H1 (cell line): ENCODE measurements at regions not wholly inside any gene's neighbourhood (a gene's known extent, or its start where the extent isn't known, plus 50 kb on each side); places are given as distances from the start of the nearest gene placed in this dataset.

Experiments
- CTCF ChIA-PET: fragments of 300-600 bp; sonication (Branson Sonifier 250); formaldehyde crosslinking; loops from one replicate; lab custom pipeline; 2021; ENCODE audit not compliant: partially characterized antibody; lab: Charles Lee
- POLR2A ChIA-PET: fragments of 300-600 bp; sonication (Branson Sonifier 250); formaldehyde crosslinking; loops from one replicate; lab custom pipeline; 2021; ENCODE audit warnings: inconsistent platforms; ENCODE audit not compliant: partially characterized antibody; lab: Charles Lee
- DNase-seq, 2 experiments: peaks; one replicate each; pipeline versions ENCODE4 v3.0.0 to v3.0.0-alpha.2; 2010 to 2022; ENCODE audit warnings: low spot score in 2 of 2, low read depth in 1 of 2, mixed read lengths in 1 of 2
- FAIRE-seq: peaks from 2 replicates; lab custom pipeline; 2011; peaks lifted over from hg19 to GRCh38; lab: Jason Lieb, UNC
- H2AFZ ChIP-seq: 2 replicates; pipeline ENCODE4 v1.8.1; 2012; ENCODE audit warnings: low read length, inconsistent platforms
- H2AK5ac ChIP-seq: 2 replicates; pipeline ENCODE4 v1.6.1; 2013; ENCODE audit warnings: low read depth, low read length
- H2BK120ac ChIP-seq: replicated peaks from 2 replicates; pipeline ENCODE3; 2013; ENCODE audit warnings: low read depth, low read length, inconsistent platforms
- H2BK12ac ChIP-seq: 2 replicates; pipeline ENCODE4 v1.6.1; 2013; ENCODE audit warnings: low read depth, low read length
- H2BK15ac ChIP-seq: 2 replicates; pipeline ENCODE4 v1.6.1; 2013; ENCODE audit warnings: low read length
- H2BK20ac ChIP-seq: 2 replicates; pipeline ENCODE4 v1.6.1; 2013; ENCODE audit warnings: low read length
- H2BK5ac ChIP-seq: 2 replicates; pipeline ENCODE4 v1.6.1; 2013; ENCODE audit warnings: low read depth, low read length
- H3K14ac ChIP-seq: 2 replicates; pipeline ENCODE4 v1.6.1; 2013; ENCODE audit warnings: inconsistent platforms; ENCODE audit not compliant: insufficient read length
- H3K18ac ChIP-seq: 2 replicates; pipeline ENCODE4 v1.6.1; 2013; ENCODE audit warnings: low read length; ENCODE audit errors: extremely low read depth
- H3K23ac ChIP-seq: 2 replicates; pipeline ENCODE4 v1.6.1; 2013; ENCODE audit warnings: inconsistent platforms; ENCODE audit not compliant: insufficient read length
- H3K23me2 ChIP-seq: 2 replicates; pipeline ENCODE4 v1.6.1; 2013; ENCODE audit warnings: low read depth, low read length
- H3K27ac ChIP-seq: 2 replicates; pipeline ENCODE4 v1.6.1; 2011; ENCODE audit warnings: low read depth, low read length, inconsistent platforms
- H3K27me3 ChIP-seq, 4 experiments: replicated peaks in 1 of 4; 1 replicate in 1 of 4; 2 replicates in 3 of 4; pipeline versions ENCODE4 v1.6.1 to v1.8.1; 2011 to 2013; ENCODE audit warnings: low read length in 3 of 4, mild to moderate bottlenecking in 3 of 4, inconsistent platforms in 2 of 4, mixed read lengths in 2 of 4, moderate library complexity in 1 of 4; ENCODE audit not compliant: control insufficient read depth in 3 of 4, insufficient read depth in 3 of 4; ENCODE audit errors: extremely low read depth in 1 of 4
- H3K36me3 ChIP-seq, 4 experiments: 2 replicates each; pipeline versions ENCODE4 v1.6.1 to v1.8.1; 2011 to 2013; ENCODE audit warnings: mild to moderate bottlenecking in 4 of 4, low read length in 3 of 4, moderate library complexity in 2 of 4, control low read depth in 1 of 4, inconsistent platforms in 1 of 4; ENCODE audit not compliant: insufficient read depth in 4 of 4, control insufficient read depth in 2 of 4
- H3K4ac ChIP-seq: replicated peaks from 2 replicates; pipeline ENCODE3; 2013; ENCODE audit warnings: low read length, low read depth, mixed read lengths, inconsistent platforms; ENCODE audit not compliant: insufficient read length
- H3K4me1 ChIP-seq, 4 experiments: replicated peaks in 1 of 4; 1 replicate in 1 of 4; 2 replicates in 3 of 4; pipeline versions ENCODE4 v1.6.1 to v1.8.1; 2011 to 2013; ENCODE audit warnings: low read length in 3 of 4, inconsistent platforms in 2 of 4, mixed read lengths in 1 of 4; ENCODE audit not compliant: insufficient read depth in 4 of 4, control insufficient read depth in 3 of 4
- H3K4me2 ChIP-seq, 2 experiments: 2 replicates each; pipeline versions ENCODE4 v1.6.1 to v1.8.1; 2011 to 2013; ENCODE audit warnings: low read depth in 2 of 2, low read length in 2 of 2, control low read depth in 1 of 2, inconsistent platforms in 1 of 2, mild to moderate bottlenecking in 1 of 2; ENCODE audit not compliant: insufficient read depth in 1 of 2
- H3K4me3 ChIP-seq, 4 experiments: fragments of 200-600, 300-600 bp in 1 of 4; sonication (generic), shearing (Covaris generic), sonication (Bioruptor Twin) in 1 of 4; 2 replicates each; pipeline versions ENCODE4 v1.5.1 to v1.8.1; 2011 to 2016; ENCODE audit warnings: low read length in 4 of 4, low read depth in 3 of 4, control low read depth in 2 of 4, inconsistent platforms in 2 of 4, mild to moderate bottlenecking in 2 of 4, mixed read lengths in 1 of 4, moderate library complexity in 1 of 4; ENCODE audit not compliant: insufficient read depth in 2 of 4; ENCODE audit errors: extremely low read depth in 1 of 4
- H3K56ac ChIP-seq: replicated peaks from 2 replicates; pipeline ENCODE3; 2013; ENCODE audit warnings: low read depth, mild to moderate bottlenecking, mixed read lengths, low read length, inconsistent platforms; ENCODE audit not compliant: insufficient read length
- H3K79me1 ChIP-seq: 2 replicates; pipeline ENCODE4 v1.6.1; 2013; ENCODE audit warnings: low read depth, low read length, control low read depth
- H3K79me2 ChIP-seq, 2 experiments: 2 replicates each; pipeline versions ENCODE4 v1.6.1 to v1.8.1; 2012 to 2013; ENCODE audit warnings: low read length in 2 of 2, mild to moderate bottlenecking in 2 of 2, inconsistent platforms in 1 of 2; ENCODE audit not compliant: insufficient read depth in 2 of 2, control insufficient read depth in 1 of 2
- H3K9ac ChIP-seq, 4 experiments: replicated peaks in 1 of 4; 1 replicate in 1 of 4; 2 replicates in 3 of 4; pipeline versions ENCODE4 v1.6.1 to v1.8.1; 2011 to 2013; ENCODE audit warnings: low read depth in 3 of 4, low read length in 3 of 4, control low read depth in 2 of 4, mild to moderate bottlenecking in 2 of 4, moderate library complexity in 2 of 4, inconsistent platforms in 1 of 4; ENCODE audit errors: extremely low read depth in 1 of 4
- H3K9me3 ChIP-seq, 2 experiments: 2 replicates each; pipeline versions ENCODE4 v1.6.1 to v1.8.1; 2012 to 2013; ENCODE audit warnings: mild to moderate bottlenecking in 2 of 2, moderate library complexity in 2 of 2, control low read depth in 1 of 2, inconsistent platforms in 1 of 2, low read depth in 1 of 2, low read length in 1 of 2, mixed read lengths in 1 of 2; ENCODE audit not compliant: insufficient read depth in 2 of 2
- H4K20me1 ChIP-seq, 2 experiments: replicated peaks in 1 of 2; 2 replicates each; pipeline versions ENCODE3 to v1.8.1; 2011 to 2013; ENCODE audit warnings: inconsistent platforms in 2 of 2, low read length in 2 of 2, mild to moderate bottlenecking in 1 of 2; ENCODE audit not compliant: insufficient read depth in 2 of 2, control insufficient read depth in 1 of 2
- H4K5ac ChIP-seq: 2 replicates; pipeline ENCODE4 v1.6.1; 2013; ENCODE audit warnings: low read length, low read depth, mixed read lengths, inconsistent platforms; ENCODE audit not compliant: insufficient read length
- H4K8ac ChIP-seq: 2 replicates; pipeline ENCODE4 v1.8.0; 2013; ENCODE audit warnings: mild to moderate bottlenecking, moderate library complexity, low read length, inconsistent platforms; ENCODE audit not compliant: insufficient read depth; ENCODE audit errors: extremely low read depth
- H4K91ac ChIP-seq: replicated peaks from 2 replicates; pipeline ENCODE3; 2013; ENCODE audit warnings: low read length, mixed read lengths, inconsistent platforms; ENCODE audit not compliant: insufficient read length
- BRCA1 ChIP-seq: IDR thresholded peaks from 2 replicates; pipeline ENCODE4 v1.6.1; 2012; ENCODE audit warnings: low read depth, low read length, improper control_type of control experiment
- CBX5 ChIP-seq: fragments of 300-800, 300-1000 bp; sonication (generic); IDR thresholded peaks from 2 replicates; pipeline ENCODE4 v1.7.1; 2016; ENCODE audit warnings: antibody characterized with exemption, low read length, low read depth
- CHD2 ChIP-seq: IDR thresholded peaks from 2 replicates; pipeline ENCODE4 v1.6.1; 2012; ENCODE audit warnings: low read length, improper control_type of control experiment
- CTBP2 ChIP-seq: IDR thresholded peaks from 2 replicates; pipeline ENCODE4 v1.7.0; 2011; ENCODE audit warnings: borderline replicate concordance, mild to moderate bottlenecking, moderate library complexity, mixed read lengths, low read length; ENCODE audit not compliant: insufficient read depth, insufficient read length
- EGR1 ChIP-seq: IDR thresholded peaks from 2 replicates; pipeline ENCODE4 v1.6.1; 2011; ENCODE audit warnings: low read depth, low read length, borderline replicate concordance
- GABPA ChIP-seq: IDR thresholded peaks from 2 replicates; pipeline ENCODE4 v1.6.1; 2011; ENCODE audit warnings: mild to moderate bottlenecking, low read length, moderate library complexity, borderline replicate concordance; ENCODE audit not compliant: insufficient read depth
- GTF2F1 ChIP-seq: IDR thresholded peaks from 2 replicates; pipeline ENCODE4 v1.6.1; 2012; ENCODE audit warnings: low read depth, low read length, improper control_type of control experiment, borderline replicate concordance
- POLR2AphosphoS5 ChIP-seq: IDR thresholded peaks from 2 replicates; pipeline ENCODE4 v1.6.1; 2011; ENCODE audit warnings: low read depth, low read length
- RAD21 ChIP-seq, 2 experiments: IDR thresholded peaks in 1 of 2; conservative IDR thresholded peaks in 1 of 2; 2 replicates each; pipeline ENCODE4 v1.6.1; 2011; ENCODE audit warnings: low read depth in 2 of 2, low read length in 2 of 2, improper control_type of control experiment in 1 of 2, inconsistent platforms in 1 of 2, mild to moderate bottlenecking in 1 of 2, moderate library complexity in 1 of 2
- RXRA ChIP-seq: IDR thresholded peaks from 2 replicates; pipeline ENCODE4 v1.6.1; 2011; ENCODE audit warnings: low read depth, mild to moderate bottlenecking, low read length, moderate library complexity; ENCODE audit not compliant: insufficient read depth
- SIN3A ChIP-seq, 2 experiments: IDR thresholded peaks in 1 of 2; conservative IDR thresholded peaks in 1 of 2; 2 replicates each; pipeline ENCODE4 v1.6.1; 2011 to 2012; ENCODE audit warnings: low read length in 2 of 2, improper control_type of control experiment in 1 of 2, low read depth in 1 of 2, mild to moderate bottlenecking in 1 of 2
- SP2 ChIP-seq: IDR thresholded peaks from 2 replicates; pipeline ENCODE4 v1.6.1; 2012; ENCODE audit warnings: mild to moderate bottlenecking, low read length, inconsistent platforms
- SRF ChIP-seq: IDR thresholded peaks from 2 replicates; pipeline ENCODE4 v1.6.1; 2011; ENCODE audit warnings: mild to moderate bottlenecking, low read depth, low read length, moderate library complexity
- SUZ12 ChIP-seq: fragments of 200-600 bp; sonication (generic); IDR thresholded peaks from 2 replicates; pipeline ENCODE4 v1.6.1; 2012; ENCODE audit warnings: mild to moderate bottlenecking, inconsistent platforms, low read length, moderate library complexity, mixed read lengths
- TBP ChIP-seq: IDR thresholded peaks from 2 replicates; pipeline ENCODE4 v1.6.1; 2011; ENCODE audit warnings: low read depth, low read length, improper control_type of control experiment
- YY1 ChIP-seq: IDR thresholded peaks from 2 replicates; pipeline ENCODE4 v1.6.1; 2011; ENCODE audit warnings: low read depth, mild to moderate bottlenecking, low read length
- WGBS, 2 experiments: shearing (Covaris generic) in 1 of 2; methylation state at CpG; one replicate each; pipeline versions ENCODE4 v1.1.6 to v1.1.7; 2013 to 2015; ENCODE audit warnings: low lambda C conversion rate in 2 of 2, mixed read lengths in 2 of 2, inconsistent platforms in 1 of 2, low coverage in 1 of 2, missing lambda C conversion rate in 1 of 2; ENCODE audit not compliant: insufficient replicate concordance in 2 of 2, insufficient coverage in 1 of 2, insufficient read length in 1 of 2; ENCODE audit errors: extremely low coverage in 1 of 2, missing lambda C conversion rate in 1 of 2; 5-methylcytosine and 5-hydroxymethylcytosine counted together

DNA sequence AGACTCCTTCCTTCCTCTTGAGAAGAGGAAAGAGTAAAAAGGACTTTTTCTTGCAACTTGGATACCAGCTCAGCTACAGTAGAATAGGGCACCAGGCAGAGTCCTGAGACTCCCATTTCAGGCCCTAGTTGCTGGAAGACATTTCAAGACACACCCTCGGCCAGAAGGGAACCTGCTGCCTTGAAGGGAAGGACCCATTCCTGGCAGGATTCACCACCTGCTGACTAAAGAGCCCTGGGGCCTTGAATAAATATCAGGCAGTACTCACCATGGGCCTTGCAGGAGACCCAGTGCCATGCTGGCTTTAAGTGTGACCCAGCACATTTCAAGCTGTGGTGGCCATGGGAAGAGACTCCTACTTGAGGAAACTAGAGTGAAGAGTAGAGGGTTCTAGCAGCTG, 317.6 kb downstream of the DKK2 start:
- Histone ChIP-seq H2AFZ (no peak overlapping the region), H3K14ac (no peak overlapping the region), H4K5ac (no peak overlapping the region), H4K8ac (no peak overlapping the region), H3K27ac (no peak overlapping the region), H2BK120ac (no peak overlapping the region), H4K20me1 (no peaks in the 10 kb centered on the region), H3K4me1 (no peaks in the 10 kb centered on the region), H3K23me2 (no peaks in the 10 kb centered on the region), H2BK12ac (0 out of 2 replicates have a peak overlapping the region, but pooled peaks have one; percentile 17), H2BK5ac (no peak overlapping the region), H3K4ac (no peak overlapping the region), H3K4me2 (no peak overlapping the region), H3K4me3 (no peak overlapping the region), H2BK15ac (no peak overlapping the region), H3K56ac (no peak overlapping the region), H2BK20ac (no peak overlapping the region), H3K18ac (peak overlapping the region; percentile 2; the same call in 1 of the 2 replicates), H4K91ac (no peak overlapping the region), H3K9me3 (no peaks in the 10 kb centered on the region), H2AK5ac (no peak overlapping the region), H3K23ac (no peak overlapping the region), H3K27me3 (no peaks in the 10 kb centered on the region), H3K36me3 (no peaks in the 10 kb centered on the region), H3K79me1 (no peaks in the 10 kb centered on the region), H3K9ac (no peak overlapping the region), H3K79me2 (no peaks in the 10 kb centered on the region)
- no peak for FAIRE-seq
- ChIA-PET POLR2A (no interaction called here), CTCF (no interaction called here)
- WGBS, 2 experiments: 80% methylated on average over 1 of the region's 1 CpG; no CpG with 5 or more reads in 1 of the 2 experiments
- no peak for DNase-seq
- TF ChIP-seq CTBP2 (no peak), RAD21 (IDR thresholded peaks at IDR 0.05 in 1 of 2, conservative IDR thresholded peaks at IDR 0.05 in 1 of 2; ENCODE audit: low read depth in 2 of 2, low read length in 2 of 2) (no peak), SP2 (no peak), BRCA1 (no peak), YY1 (no peak), SIN3A (conservative IDR thresholded peaks at IDR 0.05 in 1 of 2, IDR thresholded peaks at IDR 0.05 in 1 of 2; ENCODE audit: low read depth in 1 of 2, low read length in 2 of 2) (no peak), CHD2 (no peak), POLR2AphosphoS5 (no peak), CBX5 (no peak), SUZ12 (no peak), EGR1 (no peak), TBP (no peak), GABPA (no peak), RXRA (no peak), SRF (no peak), GTF2F1 (no peak)
